ENCODE measurements at regions not wholly inside any gene's neighbourhood (a gene's known extent, or its start where the extent isn't known, plus 50 kb on each side); places are given as distances from the start of the nearest gene placed in this dataset.
"Not testable (repeated sequence)": the region's sequence is repeated elsewhere in the genome, so short reads cannot be mapped to it uniquely, and the experiment has no call there.

DNA sequence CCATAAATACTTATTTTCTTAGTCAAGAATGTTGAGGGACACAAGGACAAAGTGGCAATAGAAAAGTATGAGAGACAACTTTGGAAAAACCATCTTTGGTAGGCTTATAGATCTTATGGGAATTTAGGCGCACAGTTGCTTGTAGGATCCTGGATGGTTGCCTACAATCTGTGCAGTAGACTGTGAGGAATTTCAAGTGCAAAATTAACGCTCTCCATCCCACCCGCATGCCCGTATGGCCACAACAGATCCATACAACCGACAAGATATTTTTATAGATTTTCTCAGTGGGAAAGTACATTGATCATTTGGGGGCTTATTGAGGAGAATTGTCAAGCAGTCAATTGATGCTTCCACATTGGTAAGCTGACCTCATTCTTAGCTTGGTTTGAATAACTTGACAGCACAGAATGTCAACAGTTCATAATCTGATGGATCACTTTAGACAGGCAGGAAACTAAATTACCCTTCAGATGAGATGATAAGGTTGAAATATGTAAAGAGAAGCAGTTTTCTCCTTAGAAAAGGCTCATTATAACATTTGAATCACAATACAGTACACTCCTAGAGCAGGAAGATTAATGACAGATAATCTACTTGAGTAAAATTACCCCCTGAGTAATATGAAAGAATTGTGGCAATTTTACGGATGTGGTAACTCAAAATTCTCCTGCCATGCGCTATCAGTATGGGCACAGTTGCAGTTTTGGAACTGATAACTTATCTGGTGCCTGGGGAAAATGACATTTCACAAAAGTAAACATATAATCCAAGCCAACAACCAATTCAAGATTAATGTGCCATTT, 479.7 kb downstream of the KIF20B start:
- no peak for DNase-seq (ENCODE audit: low read depth)

DNA sequence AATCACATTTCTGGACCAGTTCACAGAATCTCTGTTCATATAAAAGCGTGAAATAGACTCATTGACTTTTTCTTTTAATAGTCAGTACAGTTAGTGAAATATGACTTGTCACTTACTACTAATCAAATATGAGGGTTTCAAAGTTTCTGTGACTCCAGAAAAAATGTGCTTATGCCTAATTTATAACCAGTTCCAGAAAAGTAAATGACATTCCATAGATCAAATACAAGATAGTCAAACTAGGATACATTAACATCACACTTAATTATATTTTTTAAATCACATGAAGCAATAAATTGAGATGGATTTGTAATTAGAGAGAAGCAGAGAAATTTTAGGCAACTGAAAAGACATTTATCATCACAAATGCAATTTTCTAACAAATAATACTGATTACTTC, 491.4 kb downstream of the KIF20B start:
- DNase-seq (ENCODE audit: low read depth) = no peak

DNA sequence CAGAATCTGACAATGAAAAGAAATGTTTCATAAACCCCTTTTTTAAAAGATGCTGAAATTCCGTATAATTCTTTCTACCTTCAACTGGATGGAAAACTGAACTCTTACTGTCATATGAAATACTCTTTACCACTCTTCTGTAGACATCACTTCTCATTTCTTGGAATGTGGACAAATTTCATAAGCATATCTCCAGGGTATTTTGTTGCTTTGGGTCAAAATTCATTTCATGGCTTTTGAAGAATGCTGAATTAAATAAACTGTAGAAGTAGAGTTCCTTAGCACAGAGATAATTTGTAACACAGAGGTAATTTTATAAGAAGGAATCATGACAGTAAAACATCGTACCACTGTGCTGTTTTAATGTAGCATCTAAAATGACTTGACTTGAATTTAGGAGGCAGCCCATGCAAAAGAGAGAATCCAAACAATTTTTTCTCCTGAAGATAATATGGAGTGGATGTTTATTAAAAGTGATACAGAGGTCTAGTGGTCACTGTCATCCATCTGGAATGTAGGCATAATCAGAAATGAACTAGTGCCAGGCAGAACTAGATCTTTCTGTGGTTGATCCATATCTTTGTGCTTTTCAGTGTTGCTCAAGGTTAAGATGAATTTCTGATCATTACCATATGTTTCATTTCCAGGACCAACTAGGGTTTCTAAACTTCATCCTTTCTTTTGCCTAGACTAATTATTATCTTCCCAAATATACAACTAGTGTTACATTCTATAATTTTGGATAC, 492.0 kb downstream of the KIF20B start:
- DNase-seq (ENCODE audit: low read depth) = peak; percentile 26

GRCh38 chr10:90195288-90195840, 494.0 kb downstream of the KIF20B start:
- DNase-seq (ENCODE audit: low read depth) = no peak

GRCh38 chr10:90197766-90198165, 496.4 kb downstream of the KIF20B start:
- no peak for DNase-seq (ENCODE audit: low read depth)

DNA sequence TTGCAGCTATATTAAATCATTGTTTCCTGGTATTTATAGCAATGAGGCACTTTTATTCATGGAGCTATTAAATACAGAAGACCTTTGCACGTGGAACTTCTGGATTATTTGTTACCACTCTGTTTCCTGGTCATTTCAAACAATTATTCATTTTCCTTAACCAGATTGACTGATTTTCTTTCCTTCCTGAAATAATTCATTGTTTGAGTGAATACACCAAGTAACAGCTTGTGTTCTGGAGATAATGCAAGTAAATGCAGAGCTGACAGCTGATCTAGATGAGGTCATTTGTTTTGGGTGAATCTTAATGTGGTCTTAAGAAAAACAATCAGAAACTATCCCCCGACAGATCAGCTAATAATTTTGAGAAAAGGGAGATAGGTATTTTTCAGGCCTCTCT, 497.7 kb downstream of the KIF20B start:
- no peak for DNase-seq (ENCODE audit: low read depth)

GRCh38 chr10:90199513-90199912, 498.1 kb downstream of the KIF20B start:
- DNase-seq (ENCODE audit: low read depth) = no peak

DNA sequence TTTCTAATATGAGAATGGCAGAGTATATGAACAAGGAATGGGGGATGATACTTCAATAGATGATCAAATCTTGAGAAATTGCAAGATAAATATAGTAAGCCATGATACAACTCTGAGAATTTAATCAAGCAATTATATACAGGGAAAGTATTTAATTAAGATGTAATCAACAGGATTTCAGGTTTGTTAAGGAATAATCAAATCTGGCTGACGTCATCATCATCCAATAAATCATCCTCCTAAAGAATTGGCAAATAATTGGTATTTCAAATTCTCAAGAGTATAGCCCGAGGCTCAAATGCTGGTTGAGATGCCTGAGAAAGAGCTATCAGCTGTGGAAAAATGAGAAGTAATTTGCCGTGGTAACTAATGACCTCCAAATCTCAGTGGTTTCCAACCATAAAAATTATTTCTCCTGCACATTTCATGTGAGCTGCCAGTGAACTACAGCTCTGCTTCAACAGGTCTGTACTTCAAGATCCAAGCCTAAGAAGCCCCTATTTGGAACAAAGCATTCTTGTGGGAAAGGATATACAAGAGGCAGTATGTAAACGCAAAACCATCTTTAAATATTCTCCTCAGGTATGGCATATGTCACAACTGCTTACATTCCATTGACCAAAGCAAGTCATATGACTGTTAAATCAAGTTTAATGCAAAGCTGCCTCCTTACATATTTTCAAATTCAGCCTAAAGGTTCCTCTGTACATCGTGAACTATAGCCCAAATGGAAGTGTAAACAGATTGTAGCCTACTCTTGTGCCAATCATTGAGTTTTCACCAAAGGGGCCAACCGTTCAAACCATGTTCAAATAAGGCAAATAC, 503.0 kb downstream of the KIF20B start:
- no peak for DNase-seq (ENCODE audit: low read depth)

- DNase-seq (ENCODE audit: low read depth) = no peak
These were observed 503.5 kb downstream of the KIF20B start for GRCh38 chr10:90204956-90205314.

GRCh38 chr10:90205340-90205739, 503.9 kb downstream of the KIF20B start:
- no peak for DNase-seq (ENCODE audit: low read depth)

DNA sequence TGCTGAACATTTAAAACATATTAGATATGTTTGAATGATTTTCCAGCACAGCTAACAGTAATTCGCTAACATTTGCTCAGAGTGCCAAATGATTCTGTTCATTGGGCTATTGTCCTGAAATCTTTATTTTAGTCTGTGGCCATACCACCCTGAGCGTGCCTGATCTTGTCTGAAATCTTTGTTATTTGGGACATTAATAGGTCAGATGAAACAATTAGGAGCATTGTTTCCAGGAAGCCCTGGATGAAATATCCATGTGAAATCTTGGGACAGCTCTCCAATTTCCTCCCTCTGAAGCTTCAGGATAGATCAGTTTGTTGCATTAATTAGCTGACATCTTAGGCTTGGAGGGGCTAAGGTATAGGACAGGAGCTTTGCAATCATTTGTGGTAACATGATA, 512.0 kb downstream of the KIF20B start:
- DNase-seq (ENCODE audit: low read depth) = no peak

DNA sequence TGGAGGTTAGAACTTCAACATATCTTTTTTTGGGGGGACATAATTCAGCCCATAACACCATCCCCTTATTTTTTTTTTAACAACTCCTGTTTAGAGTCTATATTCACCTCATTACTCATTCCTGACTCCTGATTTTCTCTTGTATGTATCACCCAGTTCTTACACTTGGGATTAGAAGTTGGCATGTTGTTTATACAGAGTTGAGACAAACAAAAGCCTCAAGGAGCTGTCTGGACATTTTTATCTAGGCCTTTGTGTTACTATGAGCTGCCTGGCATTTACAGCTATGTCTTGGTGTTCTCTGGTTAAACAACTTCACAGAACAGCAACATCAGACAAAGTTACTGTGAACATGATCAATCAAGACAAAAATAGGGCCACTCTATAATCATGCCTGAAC, 517.5 kb downstream of the KIF20B start:
- DNase-seq (ENCODE audit: low read depth) = no peak

DNA sequence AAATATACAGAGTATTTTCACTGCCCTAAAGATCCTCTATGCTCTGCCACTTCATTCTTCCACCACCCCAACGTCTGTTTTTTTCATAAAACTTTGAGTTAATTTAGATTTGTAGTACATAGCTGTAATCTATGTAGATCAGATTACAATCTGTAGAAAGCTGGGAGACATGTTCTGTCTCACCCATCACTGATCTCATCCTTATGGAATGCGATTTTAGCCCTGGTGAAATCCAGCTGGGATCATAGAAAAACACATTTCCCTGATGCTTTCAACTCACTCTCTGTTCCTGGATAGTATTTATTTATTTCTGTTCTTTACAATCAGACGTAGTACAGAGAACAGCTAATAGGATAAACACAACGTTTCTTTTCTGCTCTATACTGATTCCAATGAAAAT, 521.0 kb downstream of the KIF20B start:
- DNase-seq (ENCODE audit: low read depth) = peak; percentile 63

DNA sequence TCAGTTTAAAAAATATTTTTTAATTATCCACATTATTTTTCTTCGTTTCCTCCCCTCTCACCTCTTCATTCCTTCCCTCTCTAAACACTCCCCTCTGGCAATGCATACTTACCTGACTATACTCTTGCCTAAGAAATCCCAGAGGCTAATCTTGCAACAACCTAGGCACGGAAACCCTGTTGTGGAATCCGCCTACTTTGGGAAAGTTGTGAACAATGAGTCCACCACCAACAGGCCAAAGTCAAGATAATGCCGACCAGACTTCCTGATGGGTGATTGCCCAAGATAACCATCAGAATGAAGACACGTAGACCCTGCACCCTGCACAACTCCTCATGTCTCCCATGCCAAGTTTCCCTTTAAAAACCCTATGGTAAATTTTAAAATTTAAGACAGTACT, 521.5 kb downstream of the KIF20B start:
- no peak for DNase-seq (ENCODE audit: low read depth)

GRCh38 chr10:90224791-90225566, 523.6 kb downstream of the KIF20B start:
- no peak for DNase-seq (ENCODE audit: low read depth)

GRCh38 chr10:90226517-90226916, 525.1 kb downstream of the KIF20B start:
- no peak for DNase-seq (ENCODE audit: low read depth)

DNA sequence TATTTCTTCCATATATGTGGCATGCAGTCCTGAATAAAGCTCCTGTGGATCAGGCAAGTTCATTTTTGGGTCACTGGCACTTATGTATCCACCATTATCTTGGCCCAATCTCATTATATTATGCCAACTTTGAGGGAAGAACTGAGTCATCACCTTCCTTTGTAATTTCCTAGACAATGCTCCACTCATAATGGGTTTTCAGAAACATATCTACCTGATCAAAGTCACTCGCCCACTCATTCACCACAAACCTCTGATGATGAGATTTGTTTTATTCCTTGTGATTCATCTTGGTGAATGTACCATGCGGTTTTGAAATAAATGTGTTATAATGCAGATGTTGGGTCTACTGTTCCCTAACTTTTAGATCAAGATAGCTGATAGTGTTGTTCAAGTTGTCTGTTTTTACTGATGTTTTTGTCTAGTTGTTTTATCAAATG, 525.8 kb downstream of the KIF20B start:
- DNase-seq (ENCODE audit: low read depth) = peak; percentile 29

DNA sequence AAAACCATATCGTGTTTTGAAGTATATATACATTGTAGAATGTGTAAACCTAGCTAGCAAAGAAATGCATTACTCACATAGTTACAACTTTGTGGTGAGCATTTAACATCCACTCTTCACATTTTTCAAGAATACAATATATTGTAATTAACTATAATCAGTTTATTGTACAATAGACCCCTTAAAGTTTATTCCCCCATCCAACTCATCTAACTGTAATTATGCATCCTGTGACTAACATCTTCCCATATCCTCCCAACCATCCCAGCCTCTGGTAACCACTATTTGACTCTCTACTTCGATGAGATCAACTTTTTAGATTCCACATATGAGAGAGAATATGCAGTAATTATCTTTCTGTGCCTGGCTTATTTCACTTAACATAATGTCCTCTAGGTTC, 526.4 kb downstream of the KIF20B start:
- no peak for DNase-seq (ENCODE audit: low read depth)

DNA sequence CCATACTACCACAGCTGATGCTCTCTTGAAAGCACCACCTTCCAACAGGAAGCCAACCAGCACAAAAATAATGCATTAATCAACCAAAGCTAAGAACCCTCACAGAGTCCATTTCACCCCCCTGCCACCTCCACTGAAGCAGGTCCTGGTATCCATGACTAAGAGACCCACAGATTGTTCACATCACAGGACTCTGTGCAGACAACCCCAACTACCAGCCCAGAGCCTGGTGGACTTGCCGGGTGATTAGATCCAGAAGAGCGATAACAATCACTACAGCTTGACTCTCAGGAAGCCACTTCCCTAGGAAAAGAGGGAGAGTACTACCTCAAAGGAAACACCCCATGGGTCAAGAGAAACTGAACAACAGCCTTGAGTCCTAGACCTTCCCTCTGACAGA, 528.1 kb downstream of the KIF20B start:
- DNase-seq (ENCODE audit: low read depth) = no peak

DNA sequence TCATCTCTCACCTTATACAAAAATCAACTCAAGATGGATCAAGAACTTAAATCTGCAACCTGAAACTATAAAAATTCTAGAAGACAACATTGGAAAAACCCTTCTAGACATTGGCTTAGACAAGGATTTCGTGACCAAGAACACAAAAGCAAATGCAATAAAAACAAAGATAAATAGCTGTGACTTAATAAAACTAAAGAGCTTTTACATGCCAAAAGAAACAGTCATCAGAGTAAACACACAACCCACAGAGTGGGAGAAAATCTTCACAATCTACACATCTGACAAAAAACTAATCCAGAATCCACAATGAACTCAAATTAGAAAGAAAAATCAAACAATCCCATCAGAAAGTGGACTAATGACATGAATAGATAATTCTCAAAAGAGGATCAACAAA, 532.4 kb downstream of the KIF20B start:
- not testable (repeated sequence) for DNase-seq (ENCODE audit: low read depth)

GRCh38 chr10:90245623-90246022, 544.2 kb downstream of the KIF20B start:
- DNase-seq (ENCODE audit: low read depth) = no peak

DNA sequence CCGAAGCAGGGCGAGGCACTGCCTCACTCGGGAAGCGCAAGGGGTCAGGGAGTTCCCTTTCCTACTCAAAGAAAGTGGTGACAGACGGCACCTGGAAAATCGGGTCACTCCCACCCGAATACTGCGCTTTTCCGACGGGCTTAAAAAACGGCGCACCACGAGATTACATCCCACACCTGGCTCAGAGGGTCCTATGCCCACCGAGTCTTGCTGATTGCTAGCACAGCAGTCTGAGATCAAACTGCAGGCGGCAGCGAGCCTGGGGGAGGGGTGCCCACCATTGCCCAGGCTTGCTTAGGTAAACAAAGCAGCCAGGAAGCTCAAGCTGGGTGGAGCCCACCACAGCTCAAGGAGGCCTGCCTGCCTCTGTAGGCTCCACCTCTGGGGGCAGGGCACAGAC, 549.4 kb downstream of the KIF20B start:
- DNase-seq (ENCODE audit: low read depth) = not testable (repeated sequence)

Data from HS-27A (cell line).